Astrocyte (in vitro differentiated cells and primary cell): ENCODE measurements at regions not wholly inside any gene's neighbourhood (a gene's known extent, or its start where the extent isn't known, plus 50 kb on each side); places are given as distances from the start of the nearest gene placed in this dataset.

ENCODE experiments used
- DNase-seq: peaks from one replicate; pipeline ENCODE4 v3.0.0-alpha.2; 2010; ENCODE audit warnings: low read depth
- FAIRE-seq: peaks from 2 replicates; lab custom pipeline; 2011; peaks lifted over from hg19 to GRCh38; lab: Jason Lieb, UNC
- H2AFZ ChIP-seq: 2 replicates; pipeline ENCODE4 v1.6.0; 2012; ENCODE audit warnings: low read depth, low read length, inconsistent platforms
- H3K27ac ChIP-seq: 2 replicates; pipeline ENCODE4 v1.5.1; 2011; ENCODE audit warnings: low read depth, low read length, inconsistent platforms
- H3K27me3 ChIP-seq: 2 replicates; pipeline ENCODE4 v1.6.0; 2011; ENCODE audit warnings: low read length, inconsistent platforms; ENCODE audit not compliant: insufficient read depth
- H3K36me3 ChIP-seq: 2 replicates; pipeline ENCODE4 v1.5.1; 2011; ENCODE audit warnings: low read length, inconsistent platforms; ENCODE audit not compliant: insufficient read depth
- H3K4me1 ChIP-seq: 2 replicates; pipeline ENCODE4 v1.5.1; 2011; ENCODE audit warnings: low read length, inconsistent platforms; ENCODE audit not compliant: insufficient read depth
- H3K4me2 ChIP-seq: 2 replicates; pipeline ENCODE4 v1.6.0; 2012; ENCODE audit warnings: low read length, inconsistent platforms
- H3K4me3 ChIP-seq: 2 replicates; pipeline ENCODE4 v1.5.1; 2011; ENCODE audit warnings: low read depth, mild to moderate bottlenecking, low read length, inconsistent platforms; ENCODE audit not compliant: insufficient read depth
- H3K79me2 ChIP-seq: 2 replicates; pipeline ENCODE4 v1.6.0; 2012; ENCODE audit warnings: mild to moderate bottlenecking, low read length, inconsistent platforms; ENCODE audit not compliant: insufficient read depth
- H3K9ac ChIP-seq: 2 replicates; pipeline ENCODE4 v1.6.0; 2012; ENCODE audit warnings: mild to moderate bottlenecking, low read length, inconsistent platforms
- H3K9me3 ChIP-seq: 2 replicates; pipeline ENCODE4 v1.5.1; 2012; ENCODE audit warnings: low read depth, mild to moderate bottlenecking, low read length, inconsistent platforms; ENCODE audit not compliant: insufficient read depth
- H4K20me1 ChIP-seq: 2 replicates; pipeline ENCODE4 v1.6.0; 2012; ENCODE audit warnings: low read length, inconsistent platforms; ENCODE audit not compliant: insufficient read depth
- H3K27ac Mint-ChIP-seq: one replicate; pipeline ENCODE4 v1.8.0; 2021; ENCODE audit warnings: mild to moderate bottlenecking, mixed read lengths; ENCODE audit not compliant: unreplicated experiment
- H3K27me3 Mint-ChIP-seq: one replicate; pipeline ENCODE4 v1.8.0; 2021; ENCODE audit warnings: low read depth, mixed read lengths; ENCODE audit not compliant: unreplicated experiment
- H3K36me3 Mint-ChIP-seq: one replicate; pipeline ENCODE4 v1.8.0; 2021; ENCODE audit warnings: low read depth, mixed read lengths; ENCODE audit not compliant: unreplicated experiment
- H3K4me1 Mint-ChIP-seq: one replicate; pipeline ENCODE4 v1.8.0; 2021; ENCODE audit warnings: low read depth, mixed read lengths; ENCODE audit not compliant: unreplicated experiment
- H3K4me3 Mint-ChIP-seq: one replicate; pipeline ENCODE4 v1.8.0; 2021; ENCODE audit warnings: mild to moderate bottlenecking, moderate library complexity, mixed read lengths; ENCODE audit not compliant: unreplicated experiment
- H3K9me3 Mint-ChIP-seq: one replicate; pipeline ENCODE4 v1.8.0; 2021; ENCODE audit warnings: mild to moderate bottlenecking, mixed read lengths; ENCODE audit not compliant: unreplicated experiment
- EZH2 ChIP-seq: IDR thresholded peaks from 2 replicates; pipeline ENCODE4 v1.6.1; 2012; ENCODE audit warnings: mild to moderate bottlenecking, low read length, inconsistent platforms; ENCODE audit not compliant: insufficient read depth
- TF ChIP-seq, protein P1 (sequence below): IDR thresholded peaks from 2 replicates; pipeline ENCODE4 v1.5.1; 2011; ENCODE audit warnings: low read depth, mild to moderate bottlenecking, inconsistent platforms, low read length, moderate library complexity; ENCODE audit not compliant: insufficient read depth

DNA sequence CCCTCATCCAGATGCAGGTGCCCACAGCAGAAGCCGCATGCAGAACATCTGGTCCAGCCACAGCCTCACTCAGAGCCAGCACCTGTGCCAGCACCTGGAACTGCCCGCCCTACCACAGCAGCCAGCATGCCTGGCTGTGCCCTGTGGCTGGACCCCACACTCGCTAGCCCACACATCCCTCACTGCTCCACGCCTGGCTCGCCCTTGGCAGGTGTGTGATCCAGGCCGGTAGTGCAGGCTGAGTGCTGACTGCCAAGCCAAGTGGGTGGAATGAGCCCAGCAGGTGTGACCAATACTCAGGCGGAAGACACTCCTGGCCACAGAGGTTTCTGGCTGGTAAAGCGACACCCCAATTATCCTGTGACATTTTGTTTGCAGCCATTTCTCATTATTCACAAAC lies 162.4 kb upstream of the ROBO1 start:
- no peaks in the 10 kb centered on the region for H3K4me1 Mint-ChIP-seq
- TF ChIP-seq EZH2, result no peak
- TF ChIP-seq, protein P1, sequence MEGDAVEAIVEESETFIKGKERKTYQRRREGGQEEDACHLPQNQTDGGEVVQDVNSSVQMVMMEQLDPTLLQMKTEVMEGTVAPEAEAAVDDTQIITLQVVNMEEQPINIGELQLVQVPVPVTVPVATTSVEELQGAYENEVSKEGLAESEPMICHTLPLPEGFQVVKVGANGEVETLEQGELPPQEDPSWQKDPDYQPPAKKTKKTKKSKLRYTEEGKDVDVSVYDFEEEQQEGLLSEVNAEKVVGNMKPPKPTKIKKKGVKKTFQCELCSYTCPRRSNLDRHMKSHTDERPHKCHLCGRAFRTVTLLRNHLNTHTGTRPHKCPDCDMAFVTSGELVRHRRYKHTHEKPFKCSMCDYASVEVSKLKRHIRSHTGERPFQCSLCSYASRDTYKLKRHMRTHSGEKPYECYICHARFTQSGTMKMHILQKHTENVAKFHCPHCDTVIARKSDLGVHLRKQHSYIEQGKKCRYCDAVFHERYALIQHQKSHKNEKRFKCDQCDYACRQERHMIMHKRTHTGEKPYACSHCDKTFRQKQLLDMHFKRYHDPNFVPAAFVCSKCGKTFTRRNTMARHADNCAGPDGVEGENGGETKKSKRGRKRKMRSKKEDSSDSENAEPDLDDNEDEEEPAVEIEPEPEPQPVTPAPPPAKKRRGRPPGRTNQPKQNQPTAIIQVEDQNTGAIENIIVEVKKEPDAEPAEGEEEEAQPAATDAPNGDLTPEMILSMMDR, result no peak
- Histone ChIP-seq H3K4me1 (no peaks in the 10 kb centered on the region), H3K9me3 (no peaks in the 10 kb centered on the region), H3K4me3 (no peak overlapping the region), H3K27me3 (no peaks in the 10 kb centered on the region), H4K20me1 (no peaks in the 10 kb centered on the region), H3K4me2 (no peak overlapping the region), H3K79me2 (no peaks in the 10 kb centered on the region), H3K27ac (no peak overlapping the region), H3K36me3 (no peaks in the 10 kb centered on the region), H3K9ac (no peak overlapping the region), H2AFZ (no peak overlapping the region)
- H3K9me3 Mint-ChIP-seq, result no peaks in the 10 kb centered on the region
- H3K4me3 Mint-ChIP-seq, result no peak overlapping the region
- H3K27ac Mint-ChIP-seq, result no peak overlapping the region
- FAIRE-seq, result no peak
- H3K36me3 Mint-ChIP-seq, result no peaks in the 10 kb centered on the region
- no peaks in the 10 kb centered on the region for H3K27me3 Mint-ChIP-seq
- DNase-seq, result no peak

DNA sequence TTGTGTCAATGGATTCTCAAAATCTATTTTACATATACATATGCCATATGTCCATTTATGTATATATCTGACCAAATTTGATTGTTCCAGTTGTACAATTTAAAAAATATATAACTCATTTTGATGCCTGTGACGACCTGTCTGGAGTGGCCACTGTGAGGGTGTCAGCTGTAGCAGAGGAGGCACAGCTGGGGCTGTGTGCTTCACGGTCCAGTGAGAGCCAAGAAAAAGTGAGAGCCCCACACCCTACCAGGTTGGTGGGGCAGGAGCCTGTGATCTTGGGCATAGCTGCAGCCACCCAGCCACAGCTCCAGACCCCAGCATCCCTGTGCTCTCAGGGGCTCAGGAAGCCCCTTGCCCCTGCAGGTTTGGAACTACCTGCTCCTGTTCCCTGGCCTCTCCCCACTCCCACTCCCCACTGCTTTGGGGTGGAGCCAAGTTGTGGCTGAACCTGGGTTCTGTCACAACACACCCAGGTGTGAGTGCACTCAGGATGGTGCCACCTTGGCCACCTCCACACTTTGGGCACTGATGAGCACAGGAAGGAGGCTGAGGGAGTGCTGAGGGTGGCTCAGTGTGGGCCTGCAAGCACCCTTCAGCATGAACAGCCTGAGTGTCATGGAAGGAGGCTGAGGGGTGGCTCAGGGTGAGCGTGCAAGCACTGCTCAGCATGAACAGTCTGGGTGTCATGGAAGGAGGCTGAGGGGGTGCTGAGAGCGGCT lies 161.1 kb upstream of the ROBO1 start:
- Mint-ChIP-seq H3K27me3 (no peaks in the 10 kb centered on the region), H3K36me3 (no peaks in the 10 kb centered on the region), H3K27ac (no peak overlapping the region), H3K9me3 (no peaks in the 10 kb centered on the region), H3K4me3 (no peak overlapping the region), H3K4me1 (no peaks in the 10 kb centered on the region)
- Histone ChIP-seq H3K27ac (no peak overlapping the region), H3K79me2 (no peaks in the 10 kb centered on the region), H3K9ac (no peak overlapping the region), H2AFZ (no peak overlapping the region), H3K36me3 (no peaks in the 10 kb centered on the region), H4K20me1 (no peaks in the 10 kb centered on the region), H3K4me2 (no peak overlapping the region), H3K4me3 (no peak overlapping the region), H3K27me3 (no peaks in the 10 kb centered on the region), H3K9me3 (no peaks in the 10 kb centered on the region), H3K4me1 (no peaks in the 10 kb centered on the region)
- FAIRE-seq (no peak), DNase-seq (no peak)
- TF ChIP-seq, protein P1, result no peak
- no peak for TF ChIP-seq EZH2

DNA sequence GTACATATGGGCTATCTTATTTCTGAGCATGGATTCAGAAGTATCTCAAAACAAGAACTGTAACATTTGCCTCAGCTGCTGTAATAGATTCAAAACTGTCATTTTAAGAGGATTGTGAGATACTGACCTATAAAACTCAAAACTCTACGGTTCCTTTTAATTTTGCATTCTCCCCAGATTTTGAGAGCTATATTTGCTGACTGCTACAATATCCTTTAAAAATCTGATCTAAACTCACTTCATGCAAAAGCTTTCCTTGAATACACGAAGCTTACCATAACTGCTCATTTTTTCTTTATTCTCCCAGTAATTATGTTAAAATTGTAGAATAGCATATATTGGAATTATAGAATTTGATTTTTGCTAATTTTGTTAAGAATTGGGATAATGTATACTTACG lies 158.7 kb upstream of the ROBO1 start:
- no peak for FAIRE-seq
- no peak overlapping the region for H3K4me2 ChIP-seq
- no peak overlapping the region for H3K4me3 ChIP-seq
- Mint-ChIP-seq H3K4me1 (no peaks in the 10 kb centered on the region), H3K4me3 (no peak overlapping the region), H3K27me3 (no peaks in the 10 kb centered on the region), H3K36me3 (no peaks in the 10 kb centered on the region), H3K27ac (no peak overlapping the region), H3K9me3 (no peaks in the 10 kb centered on the region)
- H3K27me3 ChIP-seq, result no peaks in the 10 kb centered on the region
- H3K79me2 ChIP-seq, result no peaks in the 10 kb centered on the region
- no peak overlapping the region for H2AFZ ChIP-seq
- no peak for TF ChIP-seq EZH2
- TF ChIP-seq, protein P1, result no peak
- no peaks in the 10 kb centered on the region for H3K9me3 ChIP-seq
- H4K20me1 ChIP-seq, result no peaks in the 10 kb centered on the region
- no peak overlapping the region for H3K9ac ChIP-seq
- DNase-seq, result no peak
- no peaks in the 10 kb centered on the region for H3K4me1 ChIP-seq
- no peak overlapping the region for H3K27ac ChIP-seq
- H3K36me3 ChIP-seq, result no peaks in the 10 kb centered on the region
